ENCODE measurements at regions not wholly inside any gene's neighbourhood (a gene's known extent, or its start where the extent isn't known, plus 50 kb on each side); places are given as distances from the start of the nearest gene placed in this dataset.

DNA sequence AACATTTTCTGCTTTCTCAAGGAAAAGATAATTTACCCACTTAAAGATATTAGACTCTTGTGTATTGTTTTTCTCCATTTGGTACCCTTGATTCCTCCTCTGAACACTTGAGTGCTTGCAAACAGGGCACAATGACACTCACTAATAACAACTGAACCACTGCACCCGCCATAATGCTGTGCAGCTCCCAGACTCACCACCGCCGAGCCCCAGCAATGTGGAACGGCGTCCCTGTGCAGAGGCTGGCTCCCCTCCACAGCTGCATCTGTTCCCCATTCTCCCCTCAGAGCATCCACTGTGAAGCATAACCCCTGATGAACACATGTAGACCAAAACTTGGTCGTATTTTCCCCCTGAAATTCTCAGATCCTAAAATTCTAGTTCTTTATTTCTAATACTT is 276.2 kb upstream of the PLSCR5 start:
- no peak for DNase-seq (ENCODE audit: low read depth, low spot score)
- TF ChIP-seq CTCF (IDR thresholded peaks at IDR 0.05; ENCODE audit: insufficient read depth, low read length, missing control alignments) = no peak
- CTCF ChIA-PET = no interaction called here
- H3K4me3 ChIP-seq (ENCODE audit: low read depth, low read length) = no peak overlapping the region
- POLR2A ChIA-PET = no interaction called here

DNA sequence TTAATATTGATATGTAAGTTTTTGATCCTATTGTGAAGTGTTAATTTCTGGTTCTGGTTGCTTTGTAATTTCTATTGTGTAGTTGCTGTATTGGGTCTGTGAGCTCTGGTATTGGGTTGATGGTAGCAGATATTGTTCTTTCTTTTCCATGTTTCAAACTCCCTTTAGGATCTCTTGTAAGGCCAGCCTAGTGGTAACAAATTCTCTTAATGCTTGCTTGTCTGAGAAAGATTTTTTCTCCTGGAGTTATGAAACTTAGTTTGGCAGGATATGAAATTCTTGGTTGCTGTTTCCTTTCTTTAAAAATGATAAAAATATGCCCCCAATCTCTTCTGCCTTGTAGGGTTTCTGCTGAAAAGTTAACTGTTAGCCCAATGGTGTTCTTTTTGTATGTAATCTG is 268.6 kb upstream of the PLSCR5 start:
- H3K4me3 ChIP-seq (ENCODE audit: low read depth, low read length) = no peak overlapping the region
- TF ChIP-seq CTCF (IDR thresholded peaks at IDR 0.05; ENCODE audit: insufficient read depth, low read length, missing control alignments) = no peak
- CTCF ChIA-PET = no interaction called here
- POLR2A ChIA-PET = no interaction called here
- DNase-seq (ENCODE audit: low read depth, low spot score) = no peak

DNA sequence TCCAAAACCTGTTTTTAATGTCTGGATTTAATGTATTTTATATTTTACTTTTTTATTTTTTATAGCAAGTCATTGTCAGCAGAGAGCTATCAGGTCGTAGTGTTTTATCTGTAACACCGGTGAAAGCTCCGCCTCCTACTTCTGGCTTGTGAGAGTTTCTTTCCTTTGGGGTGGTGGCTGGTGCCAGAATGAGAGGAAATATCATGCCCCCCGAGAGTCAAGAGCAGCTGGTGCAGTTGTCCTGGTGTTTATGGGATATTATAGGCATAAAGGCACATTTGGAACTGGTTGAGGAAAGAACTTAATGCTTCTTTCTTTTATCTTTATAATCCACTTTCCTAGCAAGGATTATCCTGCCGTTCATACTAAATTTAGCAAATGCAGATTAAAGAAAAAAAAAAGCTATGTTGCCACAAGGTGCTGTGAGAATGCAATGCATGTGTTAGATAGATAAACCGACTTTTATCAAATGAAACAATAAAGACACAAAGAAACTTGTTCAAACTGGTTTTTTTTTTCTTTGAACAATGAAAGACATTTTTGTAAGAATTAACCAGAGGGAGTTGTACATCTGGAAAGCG is 260.1 kb upstream of the PLSCR5 start:
- CTCF ChIA-PET = interaction anchor here (1.2 kb wide), 1 partner anchor 1211 kb away, joined by 3 read pairs; no protein-coding TSS in a partner anchor
- TF ChIP-seq CTCF (IDR thresholded peaks at IDR 0.05; ENCODE audit: insufficient read depth, low read length, missing control alignments) = no peak
- POLR2A ChIA-PET = no interaction called here

GRCh38 chr3:146861262-146861661 is 256.1 kb upstream of the PLSCR5 start:
- no peak overlapping the region for H3K4me3 ChIP-seq (ENCODE audit: low read depth, low read length)
- DNase-seq (ENCODE audit: low read depth, low spot score) = no peak
- TF ChIP-seq CTCF (IDR thresholded peaks at IDR 0.05; ENCODE audit: insufficient read depth, low read length, missing control alignments) = no peak
- ChIA-PET POLR2A (no interaction called here), CTCF (interaction anchor here (0.6 to 1.5 kb wide), 2 partner anchors 14 to 220 kb away, joined by 3 to 4 read pairs; no protein-coding TSS in a partner anchor)

More for the DNA sequence above, 260.1 kb upstream of the PLSCR5 start:
- H3K4me3 ChIP-seq (ENCODE audit: low read depth, low read length) = no peak overlapping the region
- no peak for DNase-seq (ENCODE audit: low read depth, low spot score)

- TF ChIP-seq CTCF (IDR thresholded peaks at IDR 0.05; ENCODE audit: insufficient read depth, low read length, missing control alignments) = no peak
- POLR2A ChIA-PET = no interaction called here
These were observed 249.4 kb upstream of the PLSCR5 start for GRCh38 chr3:146854523-146854922.

DNA sequence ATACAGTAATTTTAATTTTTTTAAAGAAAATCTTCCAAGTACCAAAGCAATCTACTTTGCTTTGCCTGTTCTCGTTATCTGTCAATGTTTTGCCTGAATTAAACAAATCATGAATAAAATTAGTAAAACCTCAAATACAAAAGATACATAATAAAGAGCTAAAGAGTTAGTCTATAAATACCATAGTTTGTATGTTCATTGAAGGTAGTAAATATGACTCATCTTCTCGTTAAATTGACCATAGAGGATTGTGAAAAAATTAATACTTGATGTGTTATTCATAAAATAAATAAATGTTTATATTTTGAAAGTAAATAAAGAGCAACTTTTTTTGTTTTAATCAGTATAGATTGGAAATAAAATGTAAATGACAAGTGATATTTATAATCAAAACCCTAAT is 246.5 kb upstream of the PLSCR5 start:
- no peak for TF ChIP-seq CTCF (IDR thresholded peaks at IDR 0.05; ENCODE audit: insufficient read depth, low read length, missing control alignments)
- DNase-seq (ENCODE audit: low read depth, low spot score) = no peak
- ChIA-PET CTCF (no interaction called here), POLR2A (no interaction called here)
- no peak overlapping the region for H3K4me3 ChIP-seq (ENCODE audit: low read depth, low read length)

More at GRCh38 chr3:146854523-146854922, 249.4 kb upstream of the PLSCR5 start:
- CTCF ChIA-PET = interaction anchor here (1.0 to 1.2 kb wide), 2 partner anchors 9 to 106 kb away, joined by 3 to 5 read pairs; no protein-coding TSS in a partner anchor
- H3K4me3 ChIP-seq (ENCODE audit: low read depth, low read length) = no peak overlapping the region
- no peak for DNase-seq (ENCODE audit: low read depth, low spot score)

Measured in AG04449 (cell line).